HUDEP-2 (cell line): ENCODE measurements at regions not wholly inside any gene's neighbourhood (a gene's known extent, or its start where the extent isn't known, plus 50 kb on each side); places are given as distances from the start of the nearest gene placed in this dataset.

ENCODE experiments used
- DNase-seq, 76 experiments: peaks; one replicate each; lab custom pipeline; 2025; ENCODE audit not compliant: unreplicated experiment in 76 of 76; lab: John Stamatoyannopoulos, UW

- DNase-seq, result no peak
These were observed 393.8 kb downstream of the LRFN5 start for GRCh38 chr14:42000450-42000849.

DNA sequence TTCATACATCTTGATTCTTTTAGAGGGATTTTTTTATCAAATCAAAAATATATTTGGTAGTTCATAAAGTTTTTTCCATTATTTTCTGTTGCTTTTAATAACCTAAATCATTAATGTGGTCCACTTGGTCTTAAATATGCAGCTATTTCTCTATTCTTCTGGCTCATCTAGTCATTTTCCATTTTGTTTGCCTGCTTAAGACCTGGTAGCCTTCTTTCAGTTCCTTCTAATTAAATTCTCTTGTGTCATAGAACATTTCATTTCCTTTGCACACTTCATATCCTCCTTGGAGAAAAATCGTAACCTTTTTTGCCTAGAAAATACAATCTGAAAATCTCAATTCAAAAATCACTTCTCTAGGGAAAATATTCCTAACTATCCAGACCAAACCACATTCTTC, 387.0 kb downstream of the LRFN5 start:
- no peak for DNase-seq

GRCh38 chr14:41986700-41987099, 380.0 kb downstream of the LRFN5 start:
- DNase-seq, result peak in 9 of 76 experiments; percentile 3 to 59 (median 19)

DNA sequence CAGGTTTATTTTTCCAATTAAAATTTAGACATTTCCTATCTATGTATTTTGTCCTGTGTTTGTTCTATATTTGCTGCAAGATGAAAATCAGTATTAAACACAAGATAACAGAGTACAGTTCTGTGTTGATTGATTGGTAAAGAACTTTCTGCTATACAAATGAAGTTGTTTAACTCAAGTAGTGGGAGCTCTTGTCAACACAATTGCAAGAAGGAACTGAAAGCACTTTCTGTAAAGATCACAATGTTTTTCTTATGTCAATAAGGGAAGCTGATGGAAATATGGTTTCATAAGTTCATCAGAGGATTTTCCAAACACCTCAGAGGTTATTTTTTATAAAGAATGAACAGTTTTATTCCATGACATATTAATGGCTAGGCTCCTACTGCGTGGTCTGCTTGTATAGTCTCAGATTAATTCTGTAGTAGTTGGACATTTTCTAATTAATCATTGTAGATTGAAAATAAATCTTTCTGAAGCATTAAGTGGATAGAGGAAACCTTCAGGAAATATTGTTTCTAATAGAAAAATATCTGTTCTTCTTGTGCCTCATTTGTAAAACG, 379.5 kb downstream of the LRFN5 start:
- no peak for DNase-seq

DNA sequence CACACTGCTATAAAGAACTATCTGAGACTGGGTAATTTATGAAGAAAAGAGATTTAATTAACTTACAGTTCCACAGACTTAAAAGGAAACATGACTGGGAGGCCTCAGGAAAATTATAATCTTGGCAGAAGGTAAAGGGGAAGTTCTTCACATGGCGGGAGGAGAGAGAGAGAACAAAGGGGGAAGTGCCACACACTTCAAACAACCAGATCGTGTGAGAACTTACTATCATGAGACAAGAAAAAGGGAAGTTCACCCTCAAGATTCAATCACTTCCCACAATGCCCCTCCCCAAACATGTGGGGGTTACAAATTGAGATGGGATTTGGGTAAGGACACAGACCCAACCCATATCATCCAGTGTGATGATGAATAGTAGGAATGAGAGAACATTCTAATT, 366.5 kb downstream of the LRFN5 start:
- DNase-seq, result no peak

GRCh38 chr14:41972531-41972930, 365.9 kb downstream of the LRFN5 start:
- no peak for DNase-seq

- no peak for DNase-seq
These were observed 353.6 kb downstream of the LRFN5 start for GRCh38 chr14:41960281-41960680.

- no peak for DNase-seq
These were observed 350.8 kb downstream of the LRFN5 start for GRCh38 chr14:41957459-41957858.
